ENCODE measurements at regions not wholly inside any gene's neighbourhood (a gene's known extent, or its start where the extent isn't known, plus 50 kb on each side); places are given as distances from the start of the nearest gene placed in this dataset.

DNA sequence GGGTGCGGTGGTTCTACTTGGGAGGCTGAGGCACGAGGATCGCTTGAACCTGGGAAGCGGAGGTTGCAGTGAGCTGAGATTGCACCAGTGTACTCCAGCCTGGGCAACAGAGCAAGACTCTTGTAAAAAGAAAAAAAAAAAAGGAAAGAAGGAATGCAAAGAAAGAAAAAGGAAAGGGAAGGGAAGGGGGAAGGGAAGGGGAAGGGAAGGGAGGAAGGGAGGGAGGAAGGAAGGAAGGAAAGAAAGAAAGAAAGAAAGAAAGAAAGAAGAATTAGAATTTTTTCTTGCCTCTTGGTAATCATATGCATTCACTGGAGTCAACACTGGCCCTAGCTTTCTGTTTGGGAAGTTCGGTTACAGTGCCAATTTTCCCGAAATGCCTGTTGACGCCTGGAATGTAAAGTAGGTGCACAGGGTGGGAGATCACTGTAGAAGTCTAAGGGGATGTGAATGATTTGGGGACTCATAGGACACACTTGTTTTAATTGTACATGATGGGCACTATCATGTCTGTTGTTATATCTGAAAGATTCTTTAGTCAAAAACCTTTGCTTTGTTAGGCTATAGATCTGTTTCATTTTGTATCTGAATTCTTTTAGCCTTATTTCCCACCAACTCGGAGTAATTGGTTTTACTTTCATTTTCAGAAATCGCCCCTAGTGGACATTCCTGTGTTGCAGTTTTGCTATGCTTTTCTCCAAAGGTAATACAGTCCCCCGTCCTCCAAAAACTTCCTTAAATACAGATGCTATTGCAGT lies 59.8 kb upstream of the MORC3 start:
- Histone ChIP-seq H4K20me1 (ENCODE audit: insufficient read depth) (no peaks in the 10 kb centered on the region), H3K9ac (ENCODE audit: low read length) (no peak overlapping the region), H3K36me3 (ENCODE audit: insufficient read depth, low read length) (peaks cover 10% of the 10 kb centered on the region), H2AFZ (ENCODE audit: low read depth, low read length) (no peak overlapping the region), H3K4me3 (ENCODE audit: low read length) (no peak overlapping the region), H3K27ac (ENCODE audit: low read length) (no peak overlapping the region), H3K9me3 (ENCODE audit: low read length) (no peaks in the 10 kb centered on the region), H3K27me3 (ENCODE audit: insufficient read depth, low read depth, low read length) (no peaks in the 10 kb centered on the region), H3F3A (ENCODE audit: insufficient read depth, low read length, poor library complexity, severe bottlenecking) (no peaks in the 10 kb centered on the region), H3K4me2 (ENCODE audit: low read length) (no peak overlapping the region), H3K9me2 (ENCODE audit: insufficient read depth, low read length) (no peaks in the 10 kb centered on the region), H3K79me2 (replicated peaks; ENCODE audit: insufficient read depth, low read length) (no peaks in the 10 kb centered on the region)
- no peak for TF ChIP-seq EZH2 (IDR thresholded peaks at IDR 0.05; ENCODE audit: borderline replicate concordance, insufficient read depth, low read length, poor library complexity, severe bottlenecking)
- TF ChIP-seq, protein P1, sequence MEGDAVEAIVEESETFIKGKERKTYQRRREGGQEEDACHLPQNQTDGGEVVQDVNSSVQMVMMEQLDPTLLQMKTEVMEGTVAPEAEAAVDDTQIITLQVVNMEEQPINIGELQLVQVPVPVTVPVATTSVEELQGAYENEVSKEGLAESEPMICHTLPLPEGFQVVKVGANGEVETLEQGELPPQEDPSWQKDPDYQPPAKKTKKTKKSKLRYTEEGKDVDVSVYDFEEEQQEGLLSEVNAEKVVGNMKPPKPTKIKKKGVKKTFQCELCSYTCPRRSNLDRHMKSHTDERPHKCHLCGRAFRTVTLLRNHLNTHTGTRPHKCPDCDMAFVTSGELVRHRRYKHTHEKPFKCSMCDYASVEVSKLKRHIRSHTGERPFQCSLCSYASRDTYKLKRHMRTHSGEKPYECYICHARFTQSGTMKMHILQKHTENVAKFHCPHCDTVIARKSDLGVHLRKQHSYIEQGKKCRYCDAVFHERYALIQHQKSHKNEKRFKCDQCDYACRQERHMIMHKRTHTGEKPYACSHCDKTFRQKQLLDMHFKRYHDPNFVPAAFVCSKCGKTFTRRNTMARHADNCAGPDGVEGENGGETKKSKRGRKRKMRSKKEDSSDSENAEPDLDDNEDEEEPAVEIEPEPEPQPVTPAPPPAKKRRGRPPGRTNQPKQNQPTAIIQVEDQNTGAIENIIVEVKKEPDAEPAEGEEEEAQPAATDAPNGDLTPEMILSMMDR (IDR thresholded peaks at IDR 0.05; ENCODE audit: poor library complexity, severe bottlenecking): peak; percentile 40

- TF ChIP-seq POLR2AphosphoS5 (IDR thresholded peaks at IDR 0.05): no peak
- TF ChIP-seq MXI1 (conservative IDR thresholded peaks at IDR 0.05; ENCODE audit: poor library complexity, severe bottlenecking): no peak
- TF ChIP-seq, protein P2, sequence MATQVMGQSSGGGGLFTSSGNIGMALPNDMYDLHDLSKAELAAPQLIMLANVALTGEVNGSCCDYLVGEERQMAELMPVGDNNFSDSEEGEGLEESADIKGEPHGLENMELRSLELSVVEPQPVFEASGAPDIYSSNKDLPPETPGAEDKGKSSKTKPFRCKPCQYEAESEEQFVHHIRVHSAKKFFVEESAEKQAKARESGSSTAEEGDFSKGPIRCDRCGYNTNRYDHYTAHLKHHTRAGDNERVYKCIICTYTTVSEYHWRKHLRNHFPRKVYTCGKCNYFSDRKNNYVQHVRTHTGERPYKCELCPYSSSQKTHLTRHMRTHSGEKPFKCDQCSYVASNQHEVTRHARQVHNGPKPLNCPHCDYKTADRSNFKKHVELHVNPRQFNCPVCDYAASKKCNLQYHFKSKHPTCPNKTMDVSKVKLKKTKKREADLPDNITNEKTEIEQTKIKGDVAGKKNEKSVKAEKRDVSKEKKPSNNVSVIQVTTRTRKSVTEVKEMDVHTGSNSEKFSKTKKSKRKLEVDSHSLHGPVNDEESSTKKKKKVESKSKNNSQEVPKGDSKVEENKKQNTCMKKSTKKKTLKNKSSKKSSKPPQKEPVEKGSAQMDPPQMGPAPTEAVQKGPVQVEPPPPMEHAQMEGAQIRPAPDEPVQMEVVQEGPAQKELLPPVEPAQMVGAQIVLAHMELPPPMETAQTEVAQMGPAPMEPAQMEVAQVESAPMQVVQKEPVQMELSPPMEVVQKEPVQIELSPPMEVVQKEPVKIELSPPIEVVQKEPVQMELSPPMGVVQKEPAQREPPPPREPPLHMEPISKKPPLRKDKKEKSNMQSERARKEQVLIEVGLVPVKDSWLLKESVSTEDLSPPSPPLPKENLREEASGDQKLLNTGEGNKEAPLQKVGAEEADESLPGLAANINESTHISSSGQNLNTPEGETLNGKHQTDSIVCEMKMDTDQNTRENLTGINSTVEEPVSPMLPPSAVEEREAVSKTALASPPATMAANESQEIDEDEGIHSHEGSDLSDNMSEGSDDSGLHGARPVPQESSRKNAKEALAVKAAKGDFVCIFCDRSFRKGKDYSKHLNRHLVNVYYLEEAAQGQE (IDR thresholded peaks at IDR 0.05; ENCODE audit: borderline replicate concordance): no peak
- TF ChIP-seq, protein P1 (IDR thresholded peaks at IDR 0.05; ENCODE audit: poor library complexity, severe bottlenecking): no peak
- TF ChIP-seq EZH2 (IDR thresholded peaks at IDR 0.05; ENCODE audit: borderline replicate concordance, insufficient read depth, low read length, poor library complexity, severe bottlenecking): no peak
- no peak for TF ChIP-seq RAD21 (conservative IDR thresholded peaks at IDR 0.05)
- TF ChIP-seq TAF1 (IDR thresholded peaks at IDR 0.05; ENCODE audit: low read depth): no peak
- TF ChIP-seq EP300 (conservative IDR thresholded peaks at IDR 0.05; ENCODE audit: poor library complexity, severe bottlenecking): no peak
- no peak for TF ChIP-seq SMC3 (conservative IDR thresholded peaks at IDR 0.05; ENCODE audit: poor library complexity)
- Histone ChIP-seq H3K36me3 (ENCODE audit: insufficient read depth, low read length) (peaks cover 15% of the 10 kb centered on the region), H2AFZ (ENCODE audit: low read depth, low read length) (no peak overlapping the region), H3K4me3 (ENCODE audit: low read length) (no peak overlapping the region), H3K9ac (ENCODE audit: low read length) (no peak overlapping the region), H3K9me2 (ENCODE audit: insufficient read depth, low read length) (no peaks in the 10 kb centered on the region), H3K27ac (ENCODE audit: low read length) (no peak overlapping the region), H4K20me1 (ENCODE audit: insufficient read depth) (no peaks in the 10 kb centered on the region), H3K4me2 (ENCODE audit: low read length) (no peak overlapping the region), H3F3A (ENCODE audit: insufficient read depth, low read length, poor library complexity, severe bottlenecking) (no peaks in the 10 kb centered on the region), H3K9me3 (ENCODE audit: low read length) (no peaks in the 10 kb centered on the region), H3K79me2 (replicated peaks; ENCODE audit: insufficient read depth, low read length) (no peaks in the 10 kb centered on the region), H3K27me3 (ENCODE audit: insufficient read depth, low read depth, low read length) (no peaks in the 10 kb centered on the region)
These were observed 59.2 kb upstream of the MORC3 start for GRCh38 chr21:36260802-36261201.

All from neural cell (in vitro differentiated cells).